A172 (cell line): ENCODE measurements at regions not wholly inside any gene's neighbourhood (a gene's known extent, or its start where the extent isn't known, plus 50 kb on each side); places are given as distances from the start of the nearest gene placed in this dataset.

Source experiments
- DNase-seq: peaks from one replicate; pipeline ENCODE4 v3.0.0-alpha.2; 2015; ENCODE audit warnings: low spot score

DNA sequence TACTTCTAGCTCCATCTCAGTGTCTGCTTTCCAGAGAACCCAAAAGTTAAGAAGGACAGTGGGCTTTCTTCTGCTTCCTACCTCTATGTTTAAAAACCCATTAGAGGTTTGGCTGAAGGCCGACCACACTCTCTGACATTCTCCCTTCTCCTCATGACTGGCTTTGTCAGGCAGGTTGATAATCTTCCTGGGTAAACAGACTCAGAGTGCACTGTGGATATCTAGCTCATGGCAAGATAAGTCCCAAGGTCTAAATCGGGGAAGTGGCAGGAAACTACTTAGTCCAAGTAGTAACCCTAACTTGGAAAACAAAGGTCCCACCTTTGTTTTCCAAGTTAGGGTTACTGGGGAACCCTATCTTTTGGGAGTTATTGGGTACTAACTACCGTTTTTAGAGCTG, 161.9 kb upstream of the SPAG17 start:
- no peak for DNase-seq

DNA sequence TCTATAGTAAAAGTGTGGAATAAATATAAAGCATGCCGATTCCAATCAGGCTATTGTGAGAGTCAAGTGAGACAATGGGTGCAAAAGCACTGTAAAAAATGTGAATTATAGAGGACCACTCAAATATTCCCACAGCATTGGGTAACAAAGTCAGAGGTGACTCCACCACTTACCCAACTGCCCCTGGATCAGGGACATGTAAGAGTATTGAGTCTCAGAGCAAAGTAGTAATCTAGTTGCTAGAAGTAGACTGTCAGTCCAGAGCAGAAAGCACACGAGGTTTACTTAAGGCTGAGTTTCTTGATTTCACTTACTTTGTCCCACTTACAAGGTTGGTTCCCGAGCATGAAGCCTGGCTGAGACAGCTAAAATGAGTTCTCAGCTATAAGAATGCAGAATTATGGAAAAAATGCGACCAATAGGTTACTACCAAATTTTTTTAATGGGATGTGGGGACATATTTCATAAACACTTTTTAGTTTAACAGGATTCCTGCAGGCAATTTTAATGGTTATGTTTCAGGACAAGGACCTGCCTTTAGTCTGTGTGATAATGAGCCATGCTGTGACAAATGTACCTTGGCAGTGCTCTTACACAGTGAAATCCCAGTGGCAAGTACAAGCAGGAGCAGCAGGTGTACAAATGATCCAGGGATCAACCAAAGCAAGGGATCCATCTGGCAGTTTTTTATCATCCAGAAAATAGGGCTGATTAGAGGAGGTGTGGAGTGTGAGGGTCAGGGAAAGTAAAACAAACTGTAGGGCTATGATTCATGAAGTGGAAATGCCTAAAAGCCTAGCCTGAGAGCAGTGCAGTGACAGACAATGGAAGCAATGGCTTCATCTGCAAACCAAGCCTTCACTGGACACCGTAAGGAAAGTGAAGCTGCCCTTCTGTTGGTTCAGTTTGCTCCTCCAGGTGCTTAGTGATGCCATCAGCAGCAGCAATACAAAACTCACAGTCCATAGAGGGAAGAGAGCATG, 156.2 kb upstream of the SPAG17 start:
- peak; percentile 21 for DNase-seq

DNA sequence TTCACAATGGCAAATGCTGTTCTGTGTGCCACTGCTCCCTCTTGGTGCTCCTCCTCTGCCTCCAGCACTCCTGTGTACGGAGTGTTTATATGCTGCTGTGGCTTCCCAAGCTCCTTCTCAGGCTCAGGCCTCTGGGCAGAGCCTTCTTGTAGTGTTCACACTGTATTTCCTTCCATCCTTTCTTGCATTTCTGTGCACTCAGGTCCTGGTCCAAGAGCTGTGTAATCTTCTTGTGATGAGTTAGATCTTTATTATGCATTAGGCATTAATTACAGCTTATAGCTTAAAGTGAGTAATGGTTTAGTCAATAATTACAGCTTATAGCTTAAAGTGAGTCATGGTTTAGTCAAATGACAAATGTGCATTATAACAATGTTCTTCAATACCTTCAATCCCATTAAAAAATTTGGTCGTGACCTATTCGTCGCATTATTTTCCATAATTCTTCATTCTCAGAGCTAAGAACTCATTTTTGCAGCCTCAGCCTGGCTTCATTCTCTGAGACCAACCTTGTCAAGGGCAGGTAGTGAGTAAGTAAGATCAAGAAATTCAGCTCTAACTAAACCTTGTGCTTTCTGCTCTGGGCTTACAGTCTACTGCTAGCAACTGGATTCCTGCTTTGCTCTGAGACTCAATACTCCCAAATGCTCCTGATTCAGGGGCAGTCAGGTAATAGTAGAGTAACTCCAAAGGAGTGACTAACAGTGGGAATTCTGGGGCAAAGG, 154.5 kb upstream of the SPAG17 start:
- no peak for DNase-seq

- no peak for DNase-seq
These were observed 153.9 kb upstream of the SPAG17 start for GRCh38 chr1:118338936-118339335.

DNA sequence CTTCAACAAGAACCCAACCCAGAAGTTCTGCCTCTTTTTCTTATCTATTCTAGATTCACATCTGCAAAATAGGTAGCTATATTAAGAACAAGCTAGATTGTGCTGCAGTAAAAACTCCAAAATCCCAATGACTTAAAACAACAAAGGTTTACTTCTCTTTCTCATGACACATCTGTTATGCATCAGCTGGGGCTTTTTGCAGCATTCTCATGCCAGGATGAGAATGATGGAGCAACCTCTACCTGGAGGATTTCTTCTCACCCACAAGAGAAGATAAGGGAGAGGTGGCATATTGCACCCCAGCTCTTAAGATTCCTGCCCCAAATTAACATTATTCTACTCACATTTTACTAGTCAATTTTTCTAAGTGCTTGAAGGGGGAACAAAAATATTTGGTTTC, 152.3 kb upstream of the SPAG17 start:
- no peak for DNase-seq

GRCh38 chr1:118335331-118335732, 150.3 kb upstream of the SPAG17 start:
- peak; percentile 40 for DNase-seq

- DNase-seq = no peak
These were observed 149.5 kb upstream of the SPAG17 start for GRCh38 chr1:118334506-118334905.

DNA sequence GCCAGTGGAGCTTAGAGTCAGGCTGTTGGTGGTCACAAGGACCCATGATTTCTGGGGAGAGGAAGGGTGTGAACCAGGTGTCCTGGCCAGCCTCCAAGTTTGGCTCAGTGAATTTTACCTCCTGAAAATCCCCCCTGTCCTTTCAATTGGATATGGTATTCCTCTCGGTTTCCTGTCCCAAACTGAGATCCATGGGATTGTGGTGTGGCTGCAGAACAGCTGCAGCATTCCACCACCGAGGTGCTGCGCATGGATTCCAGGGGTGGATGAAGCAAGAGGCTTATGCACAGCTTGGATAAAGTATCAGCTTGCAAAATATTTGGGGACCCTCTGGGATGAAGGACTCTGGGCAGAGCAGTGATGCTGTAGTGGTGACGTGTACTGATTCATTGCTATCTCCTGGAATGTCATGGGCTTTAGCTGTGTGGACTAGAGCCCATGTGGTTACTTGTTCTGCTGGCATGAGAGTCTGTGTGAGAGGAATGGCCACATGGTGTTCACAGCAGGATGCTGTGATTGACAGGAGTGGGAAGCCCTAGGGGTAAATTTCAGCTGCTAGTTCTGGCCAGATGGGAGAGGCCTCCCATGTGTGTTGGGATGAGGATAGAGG, 148.7 kb upstream of the SPAG17 start:
- no peak for DNase-seq

- no peak for DNase-seq
These were observed 142.1 kb upstream of the SPAG17 start for GRCh38 chr1:118326960-118327629.

DNA sequence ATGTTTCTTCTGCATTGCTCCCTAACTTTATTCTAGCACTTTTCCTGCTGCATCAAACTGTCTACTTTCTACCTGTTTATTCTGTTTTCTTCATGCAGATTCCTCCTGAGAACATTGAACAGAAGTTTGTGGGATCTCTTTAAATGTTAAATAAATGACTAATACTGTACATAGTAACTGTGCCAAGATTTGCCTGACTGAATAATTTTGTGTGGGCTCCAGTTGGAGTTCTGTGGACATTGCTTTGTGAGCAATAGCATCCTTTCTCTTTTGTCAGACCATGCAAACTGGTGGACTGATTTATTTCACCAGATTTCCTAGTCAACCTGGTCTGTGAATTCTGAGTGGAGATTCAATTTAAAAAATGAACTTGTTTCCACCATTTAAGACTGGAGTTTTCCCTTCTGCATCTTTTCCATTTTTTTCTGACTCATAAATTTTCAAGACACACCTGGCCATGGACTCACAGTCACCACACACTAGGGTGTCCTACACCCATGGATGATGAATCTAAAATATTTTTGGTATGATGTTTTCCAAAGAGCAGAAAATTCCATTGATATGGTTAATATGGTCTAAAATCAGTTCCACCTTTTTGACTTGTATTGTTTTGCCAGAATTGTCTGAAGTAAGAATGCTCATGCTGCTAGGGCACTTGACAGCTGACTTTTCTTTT, 140.7 kb upstream of the SPAG17 start:
- DNase-seq = no peak

GRCh38 chr1:118323246-118323645, 138.2 kb upstream of the SPAG17 start:
- no peak for DNase-seq

DNA sequence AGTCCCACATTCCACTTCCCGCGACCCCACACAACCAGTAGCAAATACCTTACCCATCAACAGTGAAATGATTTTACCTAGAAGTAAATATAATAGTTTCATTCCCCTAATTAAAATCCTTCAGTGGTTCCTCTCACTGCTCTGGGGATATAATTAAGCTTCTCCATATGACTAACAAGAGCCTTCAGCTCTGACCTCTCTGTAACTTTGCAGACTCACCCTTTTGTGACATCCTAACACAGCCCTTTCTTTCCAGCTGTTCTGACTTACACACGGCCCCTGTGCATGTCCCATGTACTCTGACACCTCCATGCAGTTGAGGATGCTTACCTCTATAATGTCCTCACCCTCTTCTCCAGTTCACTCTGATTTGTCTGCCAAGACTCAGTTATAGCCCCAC, 137.3 kb upstream of the SPAG17 start:
- no peak for DNase-seq

GRCh38 chr1:118321840-118322239, 136.8 kb upstream of the SPAG17 start:
- no peak for DNase-seq

DNA sequence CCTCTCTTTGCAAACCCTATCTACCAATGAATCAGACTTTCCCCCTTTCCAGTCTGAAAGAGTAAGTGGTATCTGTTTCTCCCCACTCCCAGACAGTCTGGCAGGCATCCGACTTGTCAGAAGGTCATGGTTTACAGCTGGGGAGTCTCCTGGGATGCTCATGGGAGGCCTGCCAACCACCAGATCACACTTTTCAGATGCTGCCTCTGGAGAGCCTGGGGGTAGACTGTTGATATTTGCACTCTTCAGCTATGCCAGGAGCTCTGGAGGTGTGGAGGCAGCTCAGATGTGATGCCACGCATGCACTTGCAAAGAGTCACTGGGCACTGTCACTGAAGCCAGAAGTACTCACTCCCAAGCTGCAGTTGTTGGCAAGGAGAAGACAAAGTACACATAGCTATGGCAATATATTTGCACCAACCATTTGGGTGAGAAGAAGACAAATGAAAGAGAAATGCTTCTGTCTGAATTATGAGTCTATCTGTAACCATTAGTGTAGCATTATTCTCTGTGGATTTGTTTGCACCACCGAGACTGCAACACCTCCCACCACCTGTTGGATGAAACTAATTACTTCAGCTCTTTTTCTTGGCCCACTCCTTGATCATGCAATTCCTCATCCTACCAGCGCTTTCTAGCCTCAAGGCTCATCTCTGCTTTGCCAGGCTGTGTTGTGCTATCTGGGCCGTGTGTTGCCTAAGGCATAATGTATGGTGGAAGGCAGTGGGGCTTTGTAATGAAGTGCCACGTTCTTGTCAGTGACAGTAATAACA, 133.0 kb upstream of the SPAG17 start:
- DNase-seq = no peak

- no peak for DNase-seq
These were observed 121.8 kb upstream of the SPAG17 start for GRCh38 chr1:118306851-118307250.

- DNase-seq = peak; percentile 20
These were observed 119.8 kb upstream of the SPAG17 start for GRCh38 chr1:118304722-118305359.

GRCh38 chr1:118303534-118303933, 118.5 kb upstream of the SPAG17 start:
- DNase-seq = no peak

DNA sequence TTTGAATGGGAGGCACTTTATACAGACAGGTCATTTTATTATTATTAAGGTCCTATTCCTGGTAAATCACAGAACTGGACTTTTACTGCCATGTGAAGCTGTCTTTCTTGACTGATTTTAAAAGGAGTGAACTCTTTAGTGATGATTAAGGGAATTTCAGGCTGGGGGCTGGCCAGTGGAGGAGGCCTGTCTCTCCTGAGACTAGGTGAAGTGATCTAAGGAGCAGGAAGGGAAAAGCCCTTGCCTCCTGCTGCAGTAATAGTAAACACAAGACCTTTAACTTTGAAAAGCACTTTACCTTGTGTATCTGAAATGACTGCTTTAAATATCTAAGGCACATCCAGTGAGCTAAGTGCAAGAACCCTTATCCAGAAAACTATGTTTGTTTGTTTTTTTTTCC, 118.0 kb upstream of the SPAG17 start:
- no peak for DNase-seq

- DNase-seq = peak; percentile 22
These were observed 117.1 kb upstream of the SPAG17 start for GRCh38 chr1:118302145-118302544.

DNA sequence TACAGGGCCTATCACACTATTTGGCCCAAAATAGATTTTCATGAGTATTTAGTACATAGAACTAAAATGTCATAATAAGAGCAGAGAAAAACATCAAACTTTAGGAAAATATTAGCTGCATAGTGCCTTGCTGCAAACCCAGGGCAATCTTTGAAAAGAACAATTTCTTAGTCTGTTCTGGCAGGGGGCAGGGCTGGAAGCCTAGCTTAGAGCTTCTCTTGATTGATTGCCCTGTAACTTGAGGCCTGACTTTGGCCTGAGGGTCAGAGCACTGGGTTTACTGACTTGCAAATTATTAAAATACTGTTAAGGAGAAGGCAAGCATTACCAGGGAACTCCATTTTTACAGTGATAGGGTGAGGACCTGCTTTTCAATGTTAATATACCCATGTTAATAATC, 115.8 kb upstream of the SPAG17 start:
- DNase-seq = no peak
